A673 (cell line): ENCODE measurements at regions not wholly inside any gene's neighbourhood (a gene's known extent, or its start where the extent isn't known, plus 50 kb on each side); places are given as distances from the start of the nearest gene placed in this dataset.

ENCODE experiments used
- EZH2 ChIP-seq: fragments of 200-600 bp; sonication (generic); IDR thresholded peaks from 2 replicates; pipeline ENCODE4 v1.6.1; 2017; ENCODE audit warnings: borderline replicate concordance, low read depth, mild to moderate bottlenecking, mixed read lengths, antibody characterized with exemption, low read length; ENCODE audit not compliant: poor library complexity, severe bottlenecking
- TF ChIP-seq, protein P1 (sequence below): fragments of 300-800, 200-600 bp; sonication (generic); conservative IDR thresholded peaks from 2 replicates; pipeline ENCODE4 v1.5.1; 2017; ENCODE audit warnings: low read depth, mild to moderate bottlenecking, antibody characterized with exemption, low read length, moderate library complexity, mixed read lengths

DNA sequence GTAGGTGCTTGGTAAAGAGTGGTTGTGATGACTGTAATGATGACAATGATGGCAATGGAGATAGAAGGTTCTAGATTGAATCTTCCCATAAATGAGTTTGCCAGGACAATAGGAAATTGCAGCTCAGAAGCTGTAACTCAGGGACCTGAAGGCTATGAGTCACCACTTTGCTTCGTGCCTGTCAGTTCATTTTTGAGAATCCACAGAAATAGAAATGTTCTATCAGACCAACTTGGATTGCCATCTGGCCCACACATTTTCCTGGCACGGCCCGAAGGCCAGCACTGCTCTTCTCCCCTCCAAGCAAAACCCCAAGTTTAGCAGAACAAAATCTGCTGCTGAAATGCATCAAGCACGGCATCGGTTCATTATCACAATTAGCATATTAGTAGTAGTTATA is 1127.0 kb downstream of the BCL11B start:
- TF ChIP-seq, protein P1, sequence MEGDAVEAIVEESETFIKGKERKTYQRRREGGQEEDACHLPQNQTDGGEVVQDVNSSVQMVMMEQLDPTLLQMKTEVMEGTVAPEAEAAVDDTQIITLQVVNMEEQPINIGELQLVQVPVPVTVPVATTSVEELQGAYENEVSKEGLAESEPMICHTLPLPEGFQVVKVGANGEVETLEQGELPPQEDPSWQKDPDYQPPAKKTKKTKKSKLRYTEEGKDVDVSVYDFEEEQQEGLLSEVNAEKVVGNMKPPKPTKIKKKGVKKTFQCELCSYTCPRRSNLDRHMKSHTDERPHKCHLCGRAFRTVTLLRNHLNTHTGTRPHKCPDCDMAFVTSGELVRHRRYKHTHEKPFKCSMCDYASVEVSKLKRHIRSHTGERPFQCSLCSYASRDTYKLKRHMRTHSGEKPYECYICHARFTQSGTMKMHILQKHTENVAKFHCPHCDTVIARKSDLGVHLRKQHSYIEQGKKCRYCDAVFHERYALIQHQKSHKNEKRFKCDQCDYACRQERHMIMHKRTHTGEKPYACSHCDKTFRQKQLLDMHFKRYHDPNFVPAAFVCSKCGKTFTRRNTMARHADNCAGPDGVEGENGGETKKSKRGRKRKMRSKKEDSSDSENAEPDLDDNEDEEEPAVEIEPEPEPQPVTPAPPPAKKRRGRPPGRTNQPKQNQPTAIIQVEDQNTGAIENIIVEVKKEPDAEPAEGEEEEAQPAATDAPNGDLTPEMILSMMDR, result no peak
- TF ChIP-seq EZH2, result no peak
